Mesothelial cell of epicardium (in vitro differentiated cells): ENCODE measurements at regions not wholly inside any gene's neighbourhood (a gene's known extent, or its start where the extent isn't known, plus 50 kb on each side); places are given as distances from the start of the nearest gene placed in this dataset.

ENCODE experiments used
- DNase-seq, 2 experiments: peaks; one replicate each; pipeline ENCODE4 v3.0.0; 2021; ENCODE audit warnings: low spot score in 2 of 2; ENCODE audit not compliant: unreplicated experiment in 2 of 2
- H3K27ac Mint-ChIP-seq: 2 replicates; pipeline ENCODE4 v1.8.0; 2021; ENCODE audit warnings: mixed read lengths
- H3K27me3 Mint-ChIP-seq: 2 replicates; pipeline ENCODE4 v1.8.0; 2021; ENCODE audit warnings: low read depth, mixed read lengths
- H3K36me3 Mint-ChIP-seq: 2 replicates; pipeline ENCODE4 v1.8.0; 2021; ENCODE audit warnings: mixed read lengths
- H3K4me1 Mint-ChIP-seq: 2 replicates; pipeline ENCODE4 v1.8.0; 2021; ENCODE audit warnings: mixed read lengths
- H3K4me3 Mint-ChIP-seq: 2 replicates; pipeline ENCODE4 v1.8.0; 2021; ENCODE audit warnings: mild to moderate bottlenecking, moderate library complexity, mixed read lengths
- H3K9me3 Mint-ChIP-seq: 2 replicates; pipeline ENCODE4 v1.8.0; 2021; ENCODE audit warnings: mixed read lengths
- TF ChIP-seq, protein P1 (sequence below): fragments of 200-600 bp; sonication (generic); IDR thresholded peaks from one replicate; pipeline ENCODE4 v1.5.0; 2021; ENCODE audit warnings: antibody characterized with exemption; ENCODE audit not compliant: unreplicated experiment

DNA sequence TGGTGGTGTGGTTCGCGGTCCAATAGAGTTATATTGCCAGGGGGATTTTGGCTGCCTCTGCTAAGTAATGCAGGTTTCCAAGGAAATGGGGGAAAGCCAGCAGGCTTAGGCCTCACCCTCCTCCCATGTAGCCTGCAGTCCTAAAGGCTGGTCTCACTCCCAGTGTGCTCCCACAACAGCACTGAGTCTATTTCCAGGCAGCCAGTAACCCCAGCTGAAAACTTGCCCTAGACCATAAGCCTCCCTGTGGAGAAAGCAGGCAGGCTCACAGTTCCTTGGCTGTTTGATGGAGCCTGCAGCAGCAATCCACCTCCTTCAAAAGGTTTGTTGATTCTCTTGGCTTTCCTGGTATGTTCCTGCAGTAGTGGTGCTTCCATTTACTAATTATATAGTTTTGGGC lies 220.0 kb upstream of the ZNF804B start:
- H3K27me3 Mint-ChIP-seq: peaks cover 1% of the 10 kb centered on the region
- no peak for DNase-seq

DNA sequence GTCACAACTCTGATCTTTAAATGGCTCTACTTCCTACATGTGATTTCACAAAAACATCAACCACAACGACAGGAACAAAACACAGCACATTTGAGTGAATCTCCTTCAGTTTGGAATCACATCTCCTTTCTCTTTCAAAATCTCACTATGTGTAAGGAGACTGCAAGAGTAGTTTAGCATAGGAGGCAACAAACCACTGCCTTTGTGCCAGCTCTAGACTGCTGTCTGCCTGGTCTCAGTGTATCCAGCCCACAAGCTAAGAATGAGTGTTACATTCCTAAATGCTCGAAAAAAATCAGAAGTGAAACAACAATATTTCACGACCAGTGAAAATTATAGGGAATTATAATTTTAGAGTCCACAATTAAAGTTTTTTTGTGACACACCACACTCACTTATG lies 217.0 kb upstream of the STEAP4 start:
- Mint-ChIP-seq H3K4me1 (no peaks in the 10 kb centered on the region), H3K36me3 (no peaks in the 10 kb centered on the region), H3K4me3 (no peak overlapping the region), H3K27ac (no peak overlapping the region), H3K9me3 (peaks cover 6% of the 10 kb centered on the region), H3K27me3 (no peaks in the 10 kb centered on the region)
- DNase-seq: no peak
- TF ChIP-seq, protein P1, sequence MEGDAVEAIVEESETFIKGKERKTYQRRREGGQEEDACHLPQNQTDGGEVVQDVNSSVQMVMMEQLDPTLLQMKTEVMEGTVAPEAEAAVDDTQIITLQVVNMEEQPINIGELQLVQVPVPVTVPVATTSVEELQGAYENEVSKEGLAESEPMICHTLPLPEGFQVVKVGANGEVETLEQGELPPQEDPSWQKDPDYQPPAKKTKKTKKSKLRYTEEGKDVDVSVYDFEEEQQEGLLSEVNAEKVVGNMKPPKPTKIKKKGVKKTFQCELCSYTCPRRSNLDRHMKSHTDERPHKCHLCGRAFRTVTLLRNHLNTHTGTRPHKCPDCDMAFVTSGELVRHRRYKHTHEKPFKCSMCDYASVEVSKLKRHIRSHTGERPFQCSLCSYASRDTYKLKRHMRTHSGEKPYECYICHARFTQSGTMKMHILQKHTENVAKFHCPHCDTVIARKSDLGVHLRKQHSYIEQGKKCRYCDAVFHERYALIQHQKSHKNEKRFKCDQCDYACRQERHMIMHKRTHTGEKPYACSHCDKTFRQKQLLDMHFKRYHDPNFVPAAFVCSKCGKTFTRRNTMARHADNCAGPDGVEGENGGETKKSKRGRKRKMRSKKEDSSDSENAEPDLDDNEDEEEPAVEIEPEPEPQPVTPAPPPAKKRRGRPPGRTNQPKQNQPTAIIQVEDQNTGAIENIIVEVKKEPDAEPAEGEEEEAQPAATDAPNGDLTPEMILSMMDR: no peak

More for the DNA sequence above, 220.0 kb upstream of the ZNF804B start:
- H3K9me3 Mint-ChIP-seq: peaks cover 52% of the 10 kb centered on the region
- no peaks in the 10 kb centered on the region for H3K36me3 Mint-ChIP-seq
- TF ChIP-seq, protein P1: no peak
- H3K4me1 Mint-ChIP-seq: peaks cover 2% of the 10 kb centered on the region
- H3K4me3 Mint-ChIP-seq: no peak overlapping the region
- H3K27ac Mint-ChIP-seq: peak overlapping the region; percentile 19

GRCh38 chr7:88522771-88523293 lies 216.1 kb upstream of the STEAP4 start:
- Mint-ChIP-seq H3K4me1 (no peaks in the 10 kb centered on the region), H3K4me3 (no peak overlapping the region), H3K36me3 (no peaks in the 10 kb centered on the region), H3K9me3 (peaks cover 6% of the 10 kb centered on the region), H3K27me3 (no peaks in the 10 kb centered on the region), H3K27ac (no peak overlapping the region)
- no peak for DNase-seq
- TF ChIP-seq, protein P1: no peak

DNA sequence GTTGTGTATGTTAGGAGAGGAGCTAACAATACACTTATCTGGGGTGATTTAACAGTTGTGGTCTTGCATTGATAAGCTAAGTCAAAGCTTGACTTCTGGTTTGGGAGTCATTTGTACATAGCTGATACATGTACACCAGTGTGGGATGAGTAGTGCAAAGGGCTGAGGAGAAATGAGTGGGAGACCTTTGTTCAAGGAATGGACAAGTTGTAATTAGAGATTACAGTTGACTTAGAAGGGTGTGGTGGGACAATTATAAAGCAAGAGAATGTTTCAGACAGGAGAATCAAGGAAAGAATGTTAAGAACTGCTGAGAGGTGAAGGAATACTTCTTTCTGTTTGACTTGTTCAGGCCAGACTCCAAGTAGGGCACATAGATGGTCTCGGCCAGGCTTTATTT lies 209.7 kb upstream of the STEAP4 start:
- TF ChIP-seq, protein P1: no peak
- Mint-ChIP-seq H3K4me1 (no peaks in the 10 kb centered on the region), H3K4me3 (no peak overlapping the region), H3K27ac (no peak overlapping the region), H3K36me3 (no peaks in the 10 kb centered on the region), H3K9me3 (no peaks in the 10 kb centered on the region), H3K27me3 (no peaks in the 10 kb centered on the region)
- DNase-seq: no peak

GRCh38 chr7:88515301-88515700 lies 208.6 kb upstream of the STEAP4 start:
- DNase-seq: no peak
- Mint-ChIP-seq H3K9me3 (peaks cover 2% of the 10 kb centered on the region), H3K27ac (no peak overlapping the region), H3K4me1 (no peaks in the 10 kb centered on the region), H3K4me3 (no peak overlapping the region), H3K36me3 (no peaks in the 10 kb centered on the region), H3K27me3 (no peaks in the 10 kb centered on the region)
- TF ChIP-seq, protein P1: no peak

DNA sequence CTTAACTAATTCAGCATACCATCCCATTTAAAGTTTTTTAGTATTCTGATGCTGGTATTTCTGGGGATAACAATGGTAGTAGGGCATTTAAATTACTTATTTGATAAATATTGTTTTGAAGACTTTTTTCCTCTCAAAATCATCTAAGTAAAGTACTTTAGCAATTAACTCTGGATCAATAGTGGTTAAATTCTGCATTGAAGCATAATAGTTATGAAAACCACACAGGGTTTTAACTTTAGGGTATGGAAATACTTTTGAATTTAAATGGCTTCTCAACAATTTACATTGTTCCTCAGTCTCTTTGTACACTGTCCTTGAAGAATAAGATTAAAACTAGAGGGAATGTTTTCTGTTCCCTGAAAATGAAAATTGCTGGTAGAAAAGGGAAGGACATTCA lies 202.6 kb upstream of the STEAP4 start:
- H3K27me3 Mint-ChIP-seq: no peaks in the 10 kb centered on the region
- no peak overlapping the region for H3K27ac Mint-ChIP-seq
- peaks cover 12% of the 10 kb centered on the region for H3K9me3 Mint-ChIP-seq
- TF ChIP-seq, protein P1: no peak
- no peaks in the 10 kb centered on the region for H3K4me1 Mint-ChIP-seq
- DNase-seq: no peak
- no peak overlapping the region for H3K4me3 Mint-ChIP-seq
- no peaks in the 10 kb centered on the region for H3K36me3 Mint-ChIP-seq
